Muscle of leg (tissue), 3 donors: ENCODE measurements at regions not wholly inside any gene's neighbourhood (a gene's known extent, or its start where the extent isn't known, plus 50 kb on each side); places are given as distances from the start of the nearest gene placed in this dataset.

ENCODE experiments used
- DNase-seq: peaks from one replicate; pipeline ENCODE4 v3.0.0; 2013
- H3K27ac ChIP-seq: one replicate; pipeline ENCODE4 v1.5.1; 2013; ENCODE audit warnings: mild to moderate bottlenecking, low read length, control low read depth
- H3K27me3 ChIP-seq: one replicate; pipeline ENCODE4 v1.6.1; 2013; ENCODE audit warnings: low read length; ENCODE audit not compliant: control insufficient read depth, insufficient read depth
- H3K36me3 ChIP-seq: one replicate; pipeline ENCODE4 v1.6.1; 2013; ENCODE audit warnings: low read length; ENCODE audit not compliant: control insufficient read depth, insufficient read depth
- H3K4me1 ChIP-seq: one replicate; pipeline ENCODE4 v1.6.1; 2013; ENCODE audit warnings: low read length; ENCODE audit not compliant: control insufficient read depth, insufficient read depth
- H3K4me3 ChIP-seq: one replicate; pipeline ENCODE4 v1.5.1; 2013; ENCODE audit warnings: low read length, control low read depth
- H3K9me3 ChIP-seq: replicated peaks from 2 replicates; pipeline ENCODE4 v1.6.1; 2013; ENCODE audit warnings: low read depth, low read length; ENCODE audit not compliant: control insufficient read depth
- WGBS: methylation state at CpG from one replicate; pipeline ENCODE4 v1.1.5; 2013; ENCODE audit warnings: missing lambda C conversion rate; ENCODE audit not compliant: insufficient coverage; 5-methylcytosine and 5-hydroxymethylcytosine counted together

DNA sequence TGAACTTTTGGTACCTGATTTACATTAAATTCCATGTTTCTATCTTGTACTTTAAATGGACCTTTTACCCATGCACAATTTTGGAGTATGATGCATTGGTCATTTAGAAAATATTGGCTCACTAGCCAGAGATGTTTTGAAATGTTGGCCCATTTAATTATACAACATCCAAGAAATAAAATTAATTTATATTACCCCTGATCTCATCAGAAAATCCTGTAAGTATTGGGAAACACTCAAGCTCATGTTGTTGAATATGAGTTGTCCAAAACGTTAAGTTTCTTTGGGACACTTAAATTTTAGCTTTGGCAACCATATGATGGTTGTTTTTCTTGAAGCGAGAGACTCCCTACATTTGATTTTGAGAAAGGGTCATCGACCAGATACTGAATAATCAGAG lies 492.7 kb downstream of the RPS24 start:
- Histone ChIP-seq H3K36me3 (no peaks in the 10 kb centered on the region), H3K27ac (no peak overlapping the region), H3K27me3 (no peaks in the 10 kb centered on the region), H3K4me1 (peaks cover 11% of the 10 kb centered on the region), H3K9me3 (no peaks in the 10 kb centered on the region), H3K4me3 (no peak overlapping the region)
- WGBS: no CpG with 5 or more reads among the region's 3 CpGs
- no peak for DNase-seq

DNA sequence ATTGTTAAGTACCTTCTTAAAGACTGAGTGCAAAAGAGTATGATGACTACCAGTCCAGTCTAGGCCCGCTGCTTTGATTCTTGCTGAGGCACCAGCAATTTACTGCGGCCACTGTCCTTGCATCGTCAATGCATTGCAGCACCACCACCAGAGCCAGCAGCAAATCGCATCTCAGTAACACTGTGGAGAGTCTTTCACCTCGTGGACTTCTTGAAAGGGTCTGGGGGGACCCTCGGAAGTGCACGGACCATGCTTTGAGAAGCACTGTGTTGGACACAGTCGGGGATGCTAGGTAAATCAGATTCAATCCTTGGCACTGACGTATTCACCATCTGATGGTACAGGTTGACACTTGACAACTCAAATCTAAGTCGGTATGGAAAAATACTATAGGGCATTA lies 493.6 kb downstream of the RPS24 start:
- no peaks in the 10 kb centered on the region for H3K9me3 ChIP-seq
- no peaks in the 10 kb centered on the region for H3K36me3 ChIP-seq
- DNase-seq: no peak
- H3K27me3 ChIP-seq: no peaks in the 10 kb centered on the region
- 91% methylated on average over 8 of the region's 10 CpGs for WGBS
- peaks cover 11% of the 10 kb centered on the region for H3K4me1 ChIP-seq
- no peak overlapping the region for H3K4me3 ChIP-seq
- no peak overlapping the region for H3K27ac ChIP-seq

GRCh38 chr10:78528749-78529204 lies 495.1 kb downstream of the RPS24 start:
- no peak for DNase-seq
- H3K4me3 ChIP-seq: no peak overlapping the region
- peaks cover 12% of the 10 kb centered on the region for H3K4me1 ChIP-seq
- H3K27me3 ChIP-seq: no peaks in the 10 kb centered on the region
- WGBS: 61% methylated on average over 9 of the region's 13 CpGs
- no peaks in the 10 kb centered on the region for H3K36me3 ChIP-seq
- no peaks in the 10 kb centered on the region for H3K9me3 ChIP-seq
- H3K27ac ChIP-seq: no peak overlapping the region

GRCh38 chr10:78529262-78529661 lies 495.6 kb downstream of the RPS24 start:
- no peak for DNase-seq
- WGBS: 83% methylated on average over 2 of the region's 2 CpGs
- H3K9me3 ChIP-seq: no peaks in the 10 kb centered on the region

GRCh38 chr10:78531088-78531487 lies 497.4 kb downstream of the RPS24 start:
- H3K4me3 ChIP-seq: no peak overlapping the region

More at GRCh38 chr10:78529262-78529661, 495.6 kb downstream of the RPS24 start:
- Histone ChIP-seq H3K36me3 (no peaks in the 10 kb centered on the region), H3K4me1 (peaks cover 12% of the 10 kb centered on the region), H3K27me3 (no peaks in the 10 kb centered on the region), H3K27ac (no peak overlapping the region), H3K4me3 (no peak overlapping the region)

DNA sequence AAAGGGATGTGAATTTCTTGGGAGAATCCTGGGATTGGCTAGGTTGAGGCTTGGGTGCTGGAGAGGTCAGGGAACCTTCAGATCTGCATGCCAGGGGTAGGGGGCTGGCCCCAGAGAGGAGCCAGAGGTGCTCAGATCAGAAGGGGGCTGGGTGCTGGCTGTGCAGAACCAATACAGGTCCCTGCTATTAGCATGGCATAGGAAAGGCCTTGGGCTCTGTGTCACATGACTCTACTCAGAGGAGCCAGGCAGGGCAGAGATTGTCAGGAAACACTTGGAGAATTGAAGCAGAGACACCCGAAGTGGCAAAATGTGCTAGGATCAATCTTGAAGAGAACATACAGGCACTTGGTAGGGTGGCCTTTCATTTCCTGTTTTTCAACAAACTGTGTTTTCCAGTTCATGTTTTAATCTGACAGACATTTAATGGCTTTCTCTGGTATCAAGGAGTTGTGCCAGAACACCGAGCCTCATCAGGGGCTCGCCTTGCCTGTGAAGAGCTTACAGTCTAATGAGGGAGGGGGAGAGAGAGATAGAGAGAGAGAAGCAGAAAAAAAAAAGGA lies 498.9 kb downstream of the RPS24 start:
- H3K36me3 ChIP-seq: no peaks in the 10 kb centered on the region
- H3K4me3 ChIP-seq: no peak overlapping the region
- no peak overlapping the region for H3K27ac ChIP-seq
- no peaks in the 10 kb centered on the region for H3K9me3 ChIP-seq
- whole genome bisulfite sequencing: 79% methylated on average over 3 of the region's 3 CpGs
- no peak for DNase-seq
- H3K27me3 ChIP-seq: no peaks in the 10 kb centered on the region
- peaks cover 3% of the 10 kb centered on the region for H3K4me1 ChIP-seq

More at GRCh38 chr10:78531088-78531487, 497.4 kb downstream of the RPS24 start:
- Histone ChIP-seq H3K27me3 (no peaks in the 10 kb centered on the region), H3K27ac (no peak overlapping the region), H3K9me3 (no peaks in the 10 kb centered on the region), H3K4me1 (peaks cover 3% of the 10 kb centered on the region), H3K36me3 (no peaks in the 10 kb centered on the region)
- no peak for DNase-seq
- 67% methylated on average over 1 of the region's 3 CpGs for WGBS

- Histone ChIP-seq H3K27ac (no peak overlapping the region), H3K9me3 (no peaks in the 10 kb centered on the region), H3K4me1 (peaks cover 3% of the 10 kb centered on the region), H3K27me3 (no peaks in the 10 kb centered on the region), H3K4me3 (no peak overlapping the region), H3K36me3 (no peaks in the 10 kb centered on the region)
- peak; percentile 33 for DNase-seq
- WGBS: 51% methylated on average over 4 of the region's 5 CpGs
These were observed 499.4 kb downstream of the RPS24 start for GRCh38 chr10:78533098-78533497.

DNA sequence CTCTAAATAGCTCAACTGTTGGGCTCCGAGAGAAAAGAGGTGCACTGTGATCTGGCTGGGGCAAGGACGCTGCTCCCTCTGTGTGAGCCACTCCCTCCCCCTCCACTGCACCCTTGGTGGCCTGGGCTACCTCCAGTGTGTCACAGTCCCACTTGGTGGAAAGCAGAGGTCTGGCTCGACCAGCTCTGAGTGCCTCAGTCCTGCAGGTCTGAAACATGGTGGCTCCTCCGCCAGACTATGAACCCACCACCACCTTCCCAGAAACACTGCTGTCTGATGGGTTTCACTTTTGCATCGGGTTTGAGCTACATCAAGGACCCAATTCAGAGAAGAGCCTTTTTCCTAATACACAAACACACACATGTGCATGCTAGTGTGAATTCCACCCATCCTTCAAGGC lies 500.1 kb downstream of the RPS24 start:
- DNase-seq: no peak
- no peaks in the 10 kb centered on the region for H3K27me3 ChIP-seq
- H3K36me3 ChIP-seq: no peaks in the 10 kb centered on the region
- no peak overlapping the region for H3K27ac ChIP-seq
- 81% methylated on average over 4 of the region's 5 CpGs for WGBS
- no peaks in the 10 kb centered on the region for H3K9me3 ChIP-seq
- no peak overlapping the region for H3K4me3 ChIP-seq
- peaks cover 3% of the 10 kb centered on the region for H3K4me1 ChIP-seq

DNA sequence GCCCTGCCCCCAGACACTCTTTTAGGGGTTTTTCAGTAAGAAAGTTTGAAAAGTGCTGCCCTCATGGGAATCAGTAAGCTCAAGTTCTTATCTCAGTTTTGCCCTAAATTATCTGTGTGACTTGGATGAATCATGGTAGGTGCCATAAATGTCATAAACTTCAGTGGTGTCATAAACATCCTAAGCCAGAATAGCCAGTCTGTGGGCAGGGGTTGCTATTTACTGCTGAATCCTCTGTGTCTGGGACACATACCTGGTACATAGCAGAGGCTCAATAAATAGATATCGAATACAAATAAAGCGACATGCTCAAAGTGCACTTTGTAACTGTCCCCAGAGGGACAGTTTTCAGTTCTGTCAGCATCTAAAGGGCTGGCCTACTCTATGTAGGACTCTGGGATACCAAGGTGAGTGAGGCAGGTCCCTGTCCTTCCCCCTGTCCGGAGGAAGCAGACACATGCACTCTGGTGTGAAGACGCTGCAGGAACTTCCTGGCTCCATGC lies 502.1 kb downstream of the RPS24 start:
- 87% methylated on average over 3 of the region's 4 CpGs for WGBS
- DNase-seq: no peak
- H3K36me3 ChIP-seq: no peaks in the 10 kb centered on the region
- no peaks in the 10 kb centered on the region for H3K27me3 ChIP-seq
- no peaks in the 10 kb centered on the region for H3K9me3 ChIP-seq
- peaks cover 3% of the 10 kb centered on the region for H3K4me1 ChIP-seq
- H3K4me3 ChIP-seq: no peak overlapping the region
- no peak overlapping the region for H3K27ac ChIP-seq

- H3K36me3 ChIP-seq: no peaks in the 10 kb centered on the region
- DNase-seq: no peak
- 93% methylated on average over 2 of the region's 5 CpGs for WGBS
- peaks cover 9% of the 10 kb centered on the region for H3K4me1 ChIP-seq
- no peaks in the 10 kb centered on the region for H3K9me3 ChIP-seq
- H3K4me3 ChIP-seq: no peak overlapping the region
- H3K27me3 ChIP-seq: no peaks in the 10 kb centered on the region
- no peak overlapping the region for H3K27ac ChIP-seq
These were observed 503.4 kb downstream of the RPS24 start for GRCh38 chr10:78537018-78537417.
